NB4 (cell line): ENCODE measurements at regions not wholly inside any gene's neighbourhood (a gene's known extent, or its start where the extent isn't known, plus 50 kb on each side); places are given as distances from the start of the nearest gene placed in this dataset.

Experiments
- MYC ChIP-seq: IDR thresholded peaks from 2 replicates; pipeline ENCODE4 v1.6.1; 2011; ENCODE audit warnings: low read depth, low read length
- POLR2A ChIP-seq: IDR thresholded peaks from 2 replicates; pipeline ENCODE4 v1.6.1; 2011; ENCODE audit warnings: mild to moderate bottlenecking; ENCODE audit not compliant: insufficient read length; ENCODE audit errors: extremely low read depth
- TF ChIP-seq, protein P1 (sequence below): IDR thresholded peaks from one replicate; pipeline ENCODE4 v1.5.1; 2012; ENCODE audit warnings: low read depth, low read length
- TF ChIP-seq, protein P2 (sequence below): IDR thresholded peaks from 2 replicates; pipeline ENCODE4 v1.6.1; 2011; ENCODE audit warnings: low read depth, low read length

DNA sequence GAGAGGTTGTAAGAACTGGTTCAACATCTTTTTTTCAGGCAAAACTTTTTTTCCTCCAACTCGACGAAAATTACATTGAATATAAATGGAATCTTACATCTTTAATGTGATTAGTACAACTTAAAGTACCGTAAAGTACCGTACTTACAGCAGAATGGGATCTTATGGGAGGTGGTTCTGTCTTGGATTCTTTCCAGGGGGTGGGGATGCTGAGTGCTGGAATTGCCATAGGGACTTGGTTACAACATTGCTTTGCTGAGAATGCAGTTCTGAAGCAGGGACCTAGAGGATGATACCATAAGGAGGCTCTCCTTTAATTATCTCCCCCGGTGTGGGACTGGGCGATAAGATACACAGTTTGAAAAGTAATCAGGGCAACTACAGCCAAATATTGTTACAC lies 186.4 kb downstream of the KLF5 start:
- TF ChIP-seq, protein P1, sequence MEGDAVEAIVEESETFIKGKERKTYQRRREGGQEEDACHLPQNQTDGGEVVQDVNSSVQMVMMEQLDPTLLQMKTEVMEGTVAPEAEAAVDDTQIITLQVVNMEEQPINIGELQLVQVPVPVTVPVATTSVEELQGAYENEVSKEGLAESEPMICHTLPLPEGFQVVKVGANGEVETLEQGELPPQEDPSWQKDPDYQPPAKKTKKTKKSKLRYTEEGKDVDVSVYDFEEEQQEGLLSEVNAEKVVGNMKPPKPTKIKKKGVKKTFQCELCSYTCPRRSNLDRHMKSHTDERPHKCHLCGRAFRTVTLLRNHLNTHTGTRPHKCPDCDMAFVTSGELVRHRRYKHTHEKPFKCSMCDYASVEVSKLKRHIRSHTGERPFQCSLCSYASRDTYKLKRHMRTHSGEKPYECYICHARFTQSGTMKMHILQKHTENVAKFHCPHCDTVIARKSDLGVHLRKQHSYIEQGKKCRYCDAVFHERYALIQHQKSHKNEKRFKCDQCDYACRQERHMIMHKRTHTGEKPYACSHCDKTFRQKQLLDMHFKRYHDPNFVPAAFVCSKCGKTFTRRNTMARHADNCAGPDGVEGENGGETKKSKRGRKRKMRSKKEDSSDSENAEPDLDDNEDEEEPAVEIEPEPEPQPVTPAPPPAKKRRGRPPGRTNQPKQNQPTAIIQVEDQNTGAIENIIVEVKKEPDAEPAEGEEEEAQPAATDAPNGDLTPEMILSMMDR, result no peak
- TF ChIP-seq POLR2A (no peak), MYC (no peak)
- TF ChIP-seq, protein P2, sequence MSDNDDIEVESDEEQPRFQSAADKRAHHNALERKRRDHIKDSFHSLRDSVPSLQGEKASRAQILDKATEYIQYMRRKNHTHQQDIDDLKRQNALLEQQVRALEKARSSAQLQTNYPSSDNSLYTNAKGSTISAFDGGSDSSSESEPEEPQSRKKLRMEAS, result no peak
